IPS-20b (cell line): ENCODE measurements at regions not wholly inside any gene's neighbourhood (a gene's known extent, or its start where the extent isn't known, plus 50 kb on each side); places are given as distances from the start of the nearest gene placed in this dataset.

ENCODE experiments used
- H3K27ac ChIP-seq: one replicate; pipeline ENCODE4 v1.5.1; 2013; ENCODE audit warnings: low read length
- H3K27me3 ChIP-seq: 2 replicates; pipeline ENCODE4 v1.6.1; 2013; ENCODE audit warnings: mild to moderate bottlenecking, low read length, inconsistent platforms; ENCODE audit not compliant: insufficient read depth
- H3K36me3 ChIP-seq: 2 replicates; pipeline ENCODE4 v1.6.1; 2013; ENCODE audit warnings: low read depth, mild to moderate bottlenecking, inconsistent platforms, low read length, moderate library complexity; ENCODE audit not compliant: insufficient read depth
- H3K4me1 ChIP-seq: 2 replicates; pipeline ENCODE4 v1.6.1; 2013; ENCODE audit warnings: mild to moderate bottlenecking, control low read depth, inconsistent platforms, low read length, moderate library complexity; ENCODE audit not compliant: insufficient read depth
- H3K4me3 ChIP-seq: 2 replicates; pipeline ENCODE4 v1.5.1; 2013; ENCODE audit warnings: mild to moderate bottlenecking, low read length, inconsistent platforms
- H3K9ac ChIP-seq: 2 replicates; pipeline ENCODE4 v1.6.1; 2013; ENCODE audit warnings: low read depth, mild to moderate bottlenecking, inconsistent platforms, low read length, moderate library complexity
- H3K9me3 ChIP-seq: 2 replicates; pipeline ENCODE4 v1.6.1; 2013; ENCODE audit warnings: mild to moderate bottlenecking, low read depth, low read length, inconsistent platforms; ENCODE audit not compliant: insufficient read depth

GRCh38 chr13:109892101-109892500 lies 105.7 kb upstream of the IRS2 start:
- Histone ChIP-seq H3K4me3 (no peak overlapping the region), H3K27me3 (no peaks in the 10 kb centered on the region), H3K9me3 (no peaks in the 10 kb centered on the region), H3K4me1 (no peaks in the 10 kb centered on the region), H3K36me3 (no peaks in the 10 kb centered on the region), H3K27ac (no peak overlapping the region), H3K9ac (no peak overlapping the region)

- H3K4me3 ChIP-seq = no peak overlapping the region
- no peak overlapping the region for H3K27ac ChIP-seq
- H3K9ac ChIP-seq = no peak overlapping the region
- H3K4me1 ChIP-seq = no peaks in the 10 kb centered on the region
- no peaks in the 10 kb centered on the region for H3K36me3 ChIP-seq
- H3K9me3 ChIP-seq = no peaks in the 10 kb centered on the region
- no peaks in the 10 kb centered on the region for H3K27me3 ChIP-seq
These were observed 98.9 kb upstream of the IRS2 start for GRCh38 chr13:109885235-109885634.

- Histone ChIP-seq H3K4me1 (no peaks in the 10 kb centered on the region), H3K4me3 (no peak overlapping the region), H3K27me3 (no peaks in the 10 kb centered on the region), H3K27ac (no peak overlapping the region), H3K9me3 (no peaks in the 10 kb centered on the region), H3K36me3 (no peaks in the 10 kb centered on the region), H3K9ac (no peak overlapping the region)
These were observed 98.1 kb upstream of the IRS2 start for GRCh38 chr13:109884462-109884861.

GRCh38 chr13:109883181-109884180 lies 97.1 kb upstream of the IRS2 start:
- Histone ChIP-seq H3K9me3 (no peaks in the 10 kb centered on the region), H3K4me3 (no peak overlapping the region), H3K27ac (no peak overlapping the region), H3K27me3 (no peaks in the 10 kb centered on the region), H3K36me3 (no peaks in the 10 kb centered on the region), H3K9ac (no peak overlapping the region), H3K4me1 (no peaks in the 10 kb centered on the region)

- Histone ChIP-seq H3K9me3 (no peaks in the 10 kb centered on the region), H3K4me3 (no peak overlapping the region), H3K9ac (no peak overlapping the region), H3K27ac (no peak overlapping the region), H3K4me1 (no peaks in the 10 kb centered on the region), H3K36me3 (no peaks in the 10 kb centered on the region), H3K27me3 (no peaks in the 10 kb centered on the region)
These were observed 95.7 kb upstream of the IRS2 start for GRCh38 chr13:109881961-109882558.

- no peak overlapping the region for H3K9ac ChIP-seq
- H3K4me3 ChIP-seq = no peak overlapping the region
- H3K36me3 ChIP-seq = no peaks in the 10 kb centered on the region
- H3K4me1 ChIP-seq = no peaks in the 10 kb centered on the region
- H3K27me3 ChIP-seq = no peaks in the 10 kb centered on the region
- no peak overlapping the region for H3K27ac ChIP-seq
- H3K9me3 ChIP-seq = no peaks in the 10 kb centered on the region
These were observed 95.0 kb upstream of the IRS2 start for GRCh38 chr13:109881347-109881725.

- Histone ChIP-seq H3K27me3 (no peaks in the 10 kb centered on the region), H3K4me3 (no peak overlapping the region), H3K36me3 (no peaks in the 10 kb centered on the region), H3K27ac (no peak overlapping the region), H3K4me1 (no peaks in the 10 kb centered on the region), H3K9me3 (no peaks in the 10 kb centered on the region), H3K9ac (no peak overlapping the region)
These were observed 94.3 kb upstream of the IRS2 start for GRCh38 chr13:109880371-109881346.

- H3K9ac ChIP-seq = no peak overlapping the region
- H3K36me3 ChIP-seq = no peaks in the 10 kb centered on the region
- H3K4me3 ChIP-seq = no peak overlapping the region
- no peaks in the 10 kb centered on the region for H3K4me1 ChIP-seq
- no peaks in the 10 kb centered on the region for H3K27me3 ChIP-seq
- no peak overlapping the region for H3K27ac ChIP-seq
- H3K9me3 ChIP-seq = no peaks in the 10 kb centered on the region
These were observed 93.0 kb upstream of the IRS2 start for GRCh38 chr13:109879338-109879737.

- H3K9me3 ChIP-seq = no peaks in the 10 kb centered on the region
- no peaks in the 10 kb centered on the region for H3K4me1 ChIP-seq
- no peaks in the 10 kb centered on the region for H3K36me3 ChIP-seq
- H3K9ac ChIP-seq = no peak overlapping the region
- H3K27me3 ChIP-seq = no peaks in the 10 kb centered on the region
- no peak overlapping the region for H3K4me3 ChIP-seq
- H3K27ac ChIP-seq = no peak overlapping the region
These were observed 91.4 kb upstream of the IRS2 start for GRCh38 chr13:109877809-109878208.

GRCh38 chr13:109875746-109876145 lies 89.4 kb upstream of the IRS2 start:
- Histone ChIP-seq H3K27ac (no peak overlapping the region), H3K4me1 (no peaks in the 10 kb centered on the region), H3K9me3 (no peaks in the 10 kb centered on the region), H3K36me3 (no peaks in the 10 kb centered on the region), H3K27me3 (no peaks in the 10 kb centered on the region), H3K9ac (no peak overlapping the region), H3K4me3 (no peak overlapping the region)
